Ovary (tissue), 7 donors: ENCODE measurements at regions not wholly inside any gene's neighbourhood (a gene's known extent, or its start where the extent isn't known, plus 50 kb on each side); places are given as distances from the start of the nearest gene placed in this dataset.

ENCODE experiments used
- DNase-seq, 5 donors: peaks; one replicate each; pipeline ENCODE4 v3.0.0-alpha.2; 2019 to 2020
- H3K27ac ChIP-seq, 2 donors: fragments of 200-600 bp; one replicate each; pipeline versions ENCODE4 v1.5.1 to v1.8.0; 2019 to 2022
- H3K27me3 ChIP-seq: fragments of 200-600 bp; one replicate; pipeline ENCODE4 v1.8.0; 2022
- H3K36me3 ChIP-seq: fragments of 200-600 bp; sonication (generic); one replicate; pipeline ENCODE4 v1.5.1; 2019
- H3K4me1 ChIP-seq: one replicate; pipeline ENCODE4 v1.8.1; 2013; ENCODE audit warnings: mild to moderate bottlenecking, moderate library complexity; ENCODE audit not compliant: insufficient read depth
- H3K4me3 ChIP-seq: fragments of 200-600 bp; sonication (generic); one replicate; pipeline ENCODE4 v1.5.1; 2017
- H3K9me3 ChIP-seq, 2 donors: fragments of 200-600 bp in 1 of 2; sonication (generic) in 1 of 2; one replicate each; pipeline versions ENCODE4 v1.5.1 to v1.8.1; 2013 to 2019; ENCODE audit warnings: mild to moderate bottlenecking in 1 of 2, moderate library complexity in 1 of 2
- EP300 ChIP-seq: sonication (generic); formaldehyde crosslinking; IDR thresholded peaks from one replicate; pipeline ENCODE4 v1.6.1; 2017; ENCODE audit warnings: antibody characterized with exemption
- POLR2A ChIP-seq: fragments of 450-650 bp; IDR thresholded peaks from one replicate; pipeline ENCODE4 v1.6.1; 2017; ENCODE audit warnings: antibody characterized with exemption, mild to moderate bottlenecking, moderate library complexity
- WGBS, 3 donors: extraction: QIAGEN DNeasy Blood & Tissue Kit in 1 of 3; methylation state at CpG; one replicate each; pipeline versions ENCODE4 v1.1.5 to v1.1.7; 2013 to 2017; 5-methylcytosine and 5-hydroxymethylcytosine counted together
- intact Hi-C, 4 donors: fragments of 100-400 bp; cut with DNase I; formaldehyde crosslinking; loops; one replicate each; pipeline versions ENCODE4 v1.11.0 to v1.15.1; 2022 to 2023
- TF ChIP-seq, protein P1 (sequence below), 3 donors: fragments of 450-650 bp in 2 of 3; fragments of 200-600 bp in 1 of 3; IDR thresholded peaks; one replicate each; pipeline versions ENCODE4 v1.5.1 to v1.8.0; 2016 to 2022; ENCODE audit warnings: antibody characterized with exemption in 3 of 3, mild to moderate bottlenecking in 1 of 3
- donor health status: DM: no; HTN: no; CAD: no; lungs with moderate emphysema.
- donor health status: DM: no; HTN: no; CAD: no.
- donor health status: Bipolar disorder and iron deficiency.
- donor health status: DM: no; HTN: no; CAD: no.
- donor health status: DM: yes; HTN: yes; CAD: no.

DNA sequence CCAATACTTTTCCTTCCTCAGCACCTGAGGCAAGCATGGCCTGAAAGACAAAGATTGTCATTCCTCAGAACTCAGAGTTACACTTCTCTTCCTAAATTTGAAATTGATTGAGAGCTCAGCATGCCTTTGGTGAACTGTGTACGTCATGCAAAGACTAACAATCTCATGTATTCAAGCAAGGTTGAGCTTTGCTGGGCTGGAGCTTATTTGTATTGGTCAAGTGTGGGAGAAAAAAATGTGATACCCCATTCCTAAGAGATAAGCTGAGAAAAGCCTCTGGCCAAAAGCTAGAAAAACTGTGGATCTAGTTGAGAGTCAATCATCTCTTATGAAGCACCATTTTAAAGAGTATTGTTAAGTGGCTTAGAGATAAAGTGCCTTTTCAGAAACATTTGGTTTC, 392.2 kb downstream of the RASEF start:
- 79 to 97% (median 90%) methylated on average over 1 of the region's 1 CpG for WGBS, 3 donors
- Histone ChIP-seq H3K27ac (no peak overlapping the region), H3K36me3 (no peaks in the 10 kb centered on the region), H3K27me3 (no peaks in the 10 kb centered on the region), H3K9me3 (no peaks in the 10 kb centered on the region), H3K4me1 (no peaks in the 10 kb centered on the region), H3K4me3 (no peak overlapping the region)
- TF ChIP-seq EP300 (no peak), POLR2A (no peak)
- TF ChIP-seq, protein P1, sequence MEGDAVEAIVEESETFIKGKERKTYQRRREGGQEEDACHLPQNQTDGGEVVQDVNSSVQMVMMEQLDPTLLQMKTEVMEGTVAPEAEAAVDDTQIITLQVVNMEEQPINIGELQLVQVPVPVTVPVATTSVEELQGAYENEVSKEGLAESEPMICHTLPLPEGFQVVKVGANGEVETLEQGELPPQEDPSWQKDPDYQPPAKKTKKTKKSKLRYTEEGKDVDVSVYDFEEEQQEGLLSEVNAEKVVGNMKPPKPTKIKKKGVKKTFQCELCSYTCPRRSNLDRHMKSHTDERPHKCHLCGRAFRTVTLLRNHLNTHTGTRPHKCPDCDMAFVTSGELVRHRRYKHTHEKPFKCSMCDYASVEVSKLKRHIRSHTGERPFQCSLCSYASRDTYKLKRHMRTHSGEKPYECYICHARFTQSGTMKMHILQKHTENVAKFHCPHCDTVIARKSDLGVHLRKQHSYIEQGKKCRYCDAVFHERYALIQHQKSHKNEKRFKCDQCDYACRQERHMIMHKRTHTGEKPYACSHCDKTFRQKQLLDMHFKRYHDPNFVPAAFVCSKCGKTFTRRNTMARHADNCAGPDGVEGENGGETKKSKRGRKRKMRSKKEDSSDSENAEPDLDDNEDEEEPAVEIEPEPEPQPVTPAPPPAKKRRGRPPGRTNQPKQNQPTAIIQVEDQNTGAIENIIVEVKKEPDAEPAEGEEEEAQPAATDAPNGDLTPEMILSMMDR (IDR thresholded peaks at IDR 0.05) = no peak
- no peak for DNase-seq
- intact Hi-C loops = no loop called here

DNA sequence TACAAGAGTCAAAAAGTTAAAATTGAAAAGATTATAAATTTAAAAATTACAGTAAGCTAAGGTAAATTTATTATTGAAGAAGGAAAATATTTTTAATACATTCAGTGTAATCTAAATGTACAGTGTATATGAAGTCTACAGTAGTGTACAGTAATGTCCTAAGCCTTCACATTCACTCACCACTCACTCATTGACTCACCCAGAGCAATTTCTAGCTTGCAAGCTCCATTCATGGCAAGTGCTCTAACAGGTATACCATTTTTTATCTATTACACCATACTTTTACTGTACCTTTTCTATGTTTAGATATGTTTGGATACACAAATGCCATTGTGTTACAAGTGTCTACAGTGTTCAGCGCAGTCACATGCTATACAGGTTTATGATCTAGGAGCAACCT, 389.7 kb downstream of the RASEF start:
- Histone ChIP-seq H3K27me3 (no peaks in the 10 kb centered on the region), H3K27ac (no peak overlapping the region), H3K4me3 (no peak overlapping the region), H3K4me1 (no peaks in the 10 kb centered on the region), H3K9me3 (no peaks in the 10 kb centered on the region), H3K36me3 (no peaks in the 10 kb centered on the region)
- no peak for TF ChIP-seq POLR2A
- no peak for TF ChIP-seq EP300
- TF ChIP-seq, protein P1 (IDR thresholded peaks at IDR 0.05) = no peak
- 97 to 100% (median 99%) methylated on average over 1 of the region's 1 CpG for WGBS, 3 donors
- no peak for DNase-seq
- intact Hi-C loops = no loop called here

DNA sequence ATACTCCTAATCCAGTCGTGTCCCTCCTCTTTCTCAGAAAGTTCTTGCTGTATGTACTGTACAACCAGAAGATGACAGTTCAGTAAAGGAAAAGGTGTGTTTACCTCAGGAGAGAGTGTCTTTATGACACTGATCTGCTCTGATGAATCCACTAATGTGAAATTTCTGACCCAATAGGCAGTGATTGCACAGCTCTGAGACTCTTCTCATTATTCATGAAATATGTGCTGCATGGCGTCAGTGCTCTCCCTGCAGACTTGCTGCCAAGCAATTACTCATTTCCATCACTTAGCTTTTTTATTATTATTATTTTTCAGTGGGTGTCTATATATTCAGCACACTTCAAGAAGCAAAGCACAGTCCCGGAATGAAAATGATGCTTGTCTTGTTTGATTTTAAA, 389.0 kb downstream of the RASEF start:
- 40 to 58% (median 57%) methylated on average over 3 of the region's 3 CpGs for WGBS, 3 donors

DNA sequence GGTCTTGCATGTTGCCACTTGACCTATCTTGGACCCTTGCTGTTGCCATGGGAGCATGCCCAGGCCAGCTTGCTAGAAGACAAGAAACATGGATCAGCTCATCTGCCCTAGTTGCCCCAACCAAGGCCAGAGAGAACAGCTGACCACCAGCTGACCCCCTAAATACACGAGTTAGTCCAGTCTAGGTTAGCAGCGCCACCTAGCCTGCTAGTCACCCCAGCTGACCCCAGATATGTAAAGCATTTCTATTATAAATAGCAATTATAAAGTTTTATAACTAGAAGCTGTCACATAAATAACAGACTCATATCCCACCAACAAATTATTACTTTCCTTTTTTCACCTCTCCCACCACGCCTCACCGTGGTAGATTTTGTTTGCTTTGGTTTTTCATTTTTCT, 387.8 kb downstream of the RASEF start:
- intact Hi-C loops = no loop called here
- TF ChIP-seq POLR2A (no peak), EP300 (no peak)
- TF ChIP-seq, protein P1 (IDR thresholded peaks at IDR 0.05) = no peak
- Histone ChIP-seq H3K9me3 (no peaks in the 10 kb centered on the region), H3K27ac (no peak overlapping the region), H3K36me3 (no peaks in the 10 kb centered on the region), H3K4me1 (no peaks in the 10 kb centered on the region), H3K27me3 (no peaks in the 10 kb centered on the region), H3K4me3 (no peak overlapping the region)
- 71 to 73% (median 72%) methylated on average over 4 of the region's 4 CpGs for WGBS, 3 donors
- no peak for DNase-seq

More for the DNA sequence above, 389.0 kb downstream of the RASEF start:
- Histone ChIP-seq H3K27ac (no peak overlapping the region), H3K27me3 (no peaks in the 10 kb centered on the region), H3K4me3 (no peak overlapping the region), H3K9me3 (no peaks in the 10 kb centered on the region), H3K4me1 (no peaks in the 10 kb centered on the region), H3K36me3 (no peaks in the 10 kb centered on the region)
- TF ChIP-seq POLR2A = no peak
- TF ChIP-seq EP300 = no peak
- TF ChIP-seq, protein P1 (IDR thresholded peaks at IDR 0.05) = no peak
- intact Hi-C loops = no loop called here
- no peak for DNase-seq

DNA sequence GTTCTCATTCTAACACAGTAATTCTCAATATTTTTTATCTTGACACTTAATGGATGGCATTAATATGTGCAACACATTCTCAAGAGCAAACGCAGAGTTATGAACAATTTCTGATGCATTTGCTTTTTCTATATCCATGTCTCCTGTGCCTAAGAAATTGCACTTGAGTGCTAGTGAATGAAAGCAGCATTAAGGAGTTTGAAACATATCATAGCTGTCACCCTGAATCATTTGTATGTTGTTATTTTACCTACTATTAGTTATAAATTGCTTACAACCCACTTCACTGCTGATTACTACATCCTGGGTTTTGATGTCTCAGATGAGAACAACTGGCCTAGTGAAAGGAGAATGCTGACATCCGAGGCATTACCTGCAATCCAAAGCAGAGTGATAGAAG, 387.3 kb downstream of the RASEF start:
- no peak for DNase-seq
- Histone ChIP-seq H3K9me3 (no peaks in the 10 kb centered on the region), H3K36me3 (no peaks in the 10 kb centered on the region), H3K27ac (no peak overlapping the region), H3K27me3 (no peaks in the 10 kb centered on the region), H3K4me3 (no peak overlapping the region), H3K4me1 (no peaks in the 10 kb centered on the region)
- 73 to 86% (median 76%) methylated on average over 2 of the region's 2 CpGs for WGBS, 3 donors
- intact Hi-C loops = no loop called here
- TF ChIP-seq, protein P1 (IDR thresholded peaks at IDR 0.05) = no peak
- no peak for TF ChIP-seq POLR2A
